ENCODE measurements at regions not wholly inside any gene's neighbourhood (a gene's known extent, or its start where the extent isn't known, plus 50 kb on each side); places are given as distances from the start of the nearest gene placed in this dataset.

DNA sequence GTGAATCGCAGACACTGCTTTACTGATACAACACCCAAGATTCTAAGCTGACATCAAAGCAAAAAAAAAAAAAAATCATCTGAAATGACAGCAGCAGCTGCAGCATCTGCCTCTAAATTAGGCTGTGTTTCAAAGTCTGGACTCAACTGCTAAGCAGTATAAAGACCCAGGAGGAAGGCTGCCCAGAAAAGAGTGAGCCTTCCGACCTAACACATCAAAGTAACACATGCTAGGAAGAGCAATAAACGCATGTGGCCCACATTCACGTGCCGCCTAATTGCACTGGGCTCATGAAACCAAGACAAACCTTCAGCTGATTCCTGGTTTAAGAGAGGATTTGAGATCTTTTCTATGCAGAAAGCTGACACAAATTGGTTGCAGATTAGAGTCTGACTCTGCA lies 317.1 kb downstream of the ZIC4 start:
- no peak for TF ChIP-seq POLR2AphosphoS5 (IDR thresholded peaks at IDR 0.05; ENCODE audit: low read depth, low read length)
- no peak for TF ChIP-seq GABPA (IDR thresholded peaks at IDR 0.05; ENCODE audit: low read depth)
- no peak for TF ChIP-seq RFX5 (IDR thresholded peaks at IDR 0.05; ENCODE audit: low read length)
- TF ChIP-seq CTCF (IDR thresholded peaks at IDR 0.05): no peak
- no peak for TF ChIP-seq EZH2phosphoT487 (IDR thresholded peaks at IDR 0.05; ENCODE audit: borderline replicate concordance, low read depth)
- no peak for TF ChIP-seq GATA2 (CRISPR knock-in tag; IDR thresholded peaks at IDR 0.05)
- TF ChIP-seq SMC3 (IDR thresholded peaks at IDR 0.05; ENCODE audit: low read depth, low read length): no peak
- no peak for TF ChIP-seq EP300 (IDR thresholded peaks at IDR 0.05; ENCODE audit: borderline replicate concordance in 1 of 2, low read depth in 1 of 2, low read length in 1 of 2)
- no peak for TF ChIP-seq TAF1 (IDR thresholded peaks at IDR 0.05; ENCODE audit: borderline replicate concordance, low read depth, low read length)
- no peak for TF ChIP-seq ZBTB33 (IDR thresholded peaks at IDR 0.05; ENCODE audit: borderline replicate concordance, low read depth)
- TF ChIP-seq, protein P1, sequence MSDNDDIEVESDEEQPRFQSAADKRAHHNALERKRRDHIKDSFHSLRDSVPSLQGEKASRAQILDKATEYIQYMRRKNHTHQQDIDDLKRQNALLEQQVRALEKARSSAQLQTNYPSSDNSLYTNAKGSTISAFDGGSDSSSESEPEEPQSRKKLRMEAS (IDR thresholded peaks at IDR 0.05; ENCODE audit: low read depth): no peak
- no peak for TF ChIP-seq NRF1 (IDR thresholded peaks at IDR 0.05; ENCODE audit: low read depth, low read length)

Measured in SK-N-SH (cell line).